ENCODE measurements at regions not wholly inside any gene's neighbourhood (a gene's known extent, or its start where the extent isn't known, plus 50 kb on each side); places are given as distances from the start of the nearest gene placed in this dataset.

- TF ChIP-seq, protein P1, sequence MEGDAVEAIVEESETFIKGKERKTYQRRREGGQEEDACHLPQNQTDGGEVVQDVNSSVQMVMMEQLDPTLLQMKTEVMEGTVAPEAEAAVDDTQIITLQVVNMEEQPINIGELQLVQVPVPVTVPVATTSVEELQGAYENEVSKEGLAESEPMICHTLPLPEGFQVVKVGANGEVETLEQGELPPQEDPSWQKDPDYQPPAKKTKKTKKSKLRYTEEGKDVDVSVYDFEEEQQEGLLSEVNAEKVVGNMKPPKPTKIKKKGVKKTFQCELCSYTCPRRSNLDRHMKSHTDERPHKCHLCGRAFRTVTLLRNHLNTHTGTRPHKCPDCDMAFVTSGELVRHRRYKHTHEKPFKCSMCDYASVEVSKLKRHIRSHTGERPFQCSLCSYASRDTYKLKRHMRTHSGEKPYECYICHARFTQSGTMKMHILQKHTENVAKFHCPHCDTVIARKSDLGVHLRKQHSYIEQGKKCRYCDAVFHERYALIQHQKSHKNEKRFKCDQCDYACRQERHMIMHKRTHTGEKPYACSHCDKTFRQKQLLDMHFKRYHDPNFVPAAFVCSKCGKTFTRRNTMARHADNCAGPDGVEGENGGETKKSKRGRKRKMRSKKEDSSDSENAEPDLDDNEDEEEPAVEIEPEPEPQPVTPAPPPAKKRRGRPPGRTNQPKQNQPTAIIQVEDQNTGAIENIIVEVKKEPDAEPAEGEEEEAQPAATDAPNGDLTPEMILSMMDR (IDR thresholded peaks at IDR 0.05) = no peak
- no peak for TF ChIP-seq POLR2A (IDR thresholded peaks at IDR 0.05)
Measured at GRCh38 chr9:6072865-6073264, 57.4 kb upstream of the RANBP6 start.
